HFFc6 (cell line): ENCODE measurements at regions not wholly inside any gene's neighbourhood (a gene's known extent, or its start where the extent isn't known, plus 50 kb on each side); places are given as distances from the start of the nearest gene placed in this dataset.

Experiments
- DNase-seq: peaks from one replicate; pipeline ENCODE4 v3.0.0-alpha.2; 2018
- H3K27ac Mint-ChIP-seq: 2 replicates; pipeline ENCODE4 v1.8.0; 2020; ENCODE audit warnings: mild to moderate bottlenecking, mixed read lengths
- H3K27me3 Mint-ChIP-seq: 2 replicates; pipeline ENCODE4 v1.8.0; 2021; ENCODE audit warnings: mild to moderate bottlenecking, moderate library complexity, mixed read lengths; ENCODE audit not compliant: insufficient read depth
- H3K36me3 Mint-ChIP-seq: 2 replicates; pipeline ENCODE4 v1.8.0; 2021; ENCODE audit warnings: low read depth, mixed read lengths
- H3K4me1 Mint-ChIP-seq: 2 replicates; pipeline ENCODE4 v1.8.0; 2020; ENCODE audit warnings: low read depth, mixed read lengths
- H3K4me3 Mint-ChIP-seq: 2 replicates; pipeline ENCODE4 v1.8.0; 2020; ENCODE audit warnings: mild to moderate bottlenecking, moderate library complexity, mixed read lengths
- H3K9me3 Mint-ChIP-seq: 2 replicates; pipeline ENCODE4 v1.8.0; 2020; ENCODE audit warnings: mild to moderate bottlenecking, mixed read lengths
- TF ChIP-seq, protein P1 (sequence below): fragments of 200-600 bp; sonication (generic); IDR thresholded peaks from 2 replicates; pipeline ENCODE4 v1.5.0; 2021; ENCODE audit warnings: antibody characterized with exemption, mild to moderate bottlenecking

- Mint-ChIP-seq H3K4me1 (no peaks in the 10 kb centered on the region), H3K4me3 (no peak overlapping the region), H3K27me3 (peaks cover 1% of the 10 kb centered on the region), H3K36me3 (peaks cover 8% of the 10 kb centered on the region; the same call in 1 of the 2 replicates), H3K9me3 (peaks cover 45% of the 10 kb centered on the region), H3K27ac (no peak overlapping the region)
- TF ChIP-seq, protein P1, sequence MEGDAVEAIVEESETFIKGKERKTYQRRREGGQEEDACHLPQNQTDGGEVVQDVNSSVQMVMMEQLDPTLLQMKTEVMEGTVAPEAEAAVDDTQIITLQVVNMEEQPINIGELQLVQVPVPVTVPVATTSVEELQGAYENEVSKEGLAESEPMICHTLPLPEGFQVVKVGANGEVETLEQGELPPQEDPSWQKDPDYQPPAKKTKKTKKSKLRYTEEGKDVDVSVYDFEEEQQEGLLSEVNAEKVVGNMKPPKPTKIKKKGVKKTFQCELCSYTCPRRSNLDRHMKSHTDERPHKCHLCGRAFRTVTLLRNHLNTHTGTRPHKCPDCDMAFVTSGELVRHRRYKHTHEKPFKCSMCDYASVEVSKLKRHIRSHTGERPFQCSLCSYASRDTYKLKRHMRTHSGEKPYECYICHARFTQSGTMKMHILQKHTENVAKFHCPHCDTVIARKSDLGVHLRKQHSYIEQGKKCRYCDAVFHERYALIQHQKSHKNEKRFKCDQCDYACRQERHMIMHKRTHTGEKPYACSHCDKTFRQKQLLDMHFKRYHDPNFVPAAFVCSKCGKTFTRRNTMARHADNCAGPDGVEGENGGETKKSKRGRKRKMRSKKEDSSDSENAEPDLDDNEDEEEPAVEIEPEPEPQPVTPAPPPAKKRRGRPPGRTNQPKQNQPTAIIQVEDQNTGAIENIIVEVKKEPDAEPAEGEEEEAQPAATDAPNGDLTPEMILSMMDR, result no peak
- DNase-seq, result no peak
Measured at GRCh38 chr6:170155464-170156196, 135.2 kb downstream of the DLL1 start.

DNA sequence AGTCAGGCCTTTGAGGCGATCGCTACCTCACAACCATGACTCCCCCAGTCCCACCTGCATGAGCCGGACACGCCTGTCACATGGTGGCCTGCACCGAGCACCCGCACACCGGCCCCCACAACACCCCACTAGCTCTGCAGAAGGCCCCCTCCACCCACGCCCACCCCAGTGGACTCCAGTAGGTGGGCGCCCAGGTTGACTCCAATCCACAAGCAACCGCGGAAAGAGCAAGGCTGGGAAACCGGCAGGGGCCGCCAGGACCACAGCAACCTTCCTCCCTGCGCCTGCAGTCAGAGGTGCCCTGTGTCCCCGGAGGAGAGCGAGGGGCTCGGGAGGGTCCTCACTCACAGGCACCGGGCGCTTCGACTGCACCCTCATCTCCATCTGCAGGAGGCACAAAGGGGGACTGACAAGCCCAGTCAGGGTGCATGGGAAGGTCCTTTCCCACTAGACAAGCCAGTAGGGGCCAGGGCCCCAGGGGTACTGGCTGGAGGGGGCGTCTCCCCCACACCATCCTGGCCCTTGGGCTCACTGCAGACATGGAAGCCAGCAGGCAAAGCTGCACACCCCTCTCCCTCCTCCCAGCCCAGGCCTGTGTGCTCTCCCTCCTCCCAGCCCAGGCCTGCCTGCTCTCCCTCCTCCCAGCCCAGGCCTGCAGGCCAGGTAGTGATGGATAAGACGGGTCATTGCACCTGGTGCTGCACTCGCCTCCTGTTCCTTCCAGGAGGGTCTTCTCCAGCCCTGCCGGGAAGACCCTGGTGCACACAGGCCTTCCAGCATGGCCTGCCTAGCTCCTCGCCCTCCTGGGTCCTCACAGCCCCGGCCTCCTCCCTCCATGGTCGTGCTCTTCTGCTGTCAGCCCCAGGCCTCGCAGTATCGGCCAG, 137.2 kb downstream of the DLL1 start:
- peaks cover 3% of the 10 kb centered on the region for H3K27me3 Mint-ChIP-seq
- no peak overlapping the region for H3K4me3 Mint-ChIP-seq
- no peak for DNase-seq
- no peaks in the 10 kb centered on the region for H3K4me1 Mint-ChIP-seq
- H3K36me3 Mint-ChIP-seq, result peaks cover 5% of the 10 kb centered on the region; the same call in 1 of the 2 replicates
- H3K9me3 Mint-ChIP-seq, result peaks cover 47% of the 10 kb centered on the region
- TF ChIP-seq, protein P1, result no peak
- H3K27ac Mint-ChIP-seq, result no peak overlapping the region

- H3K9me3 Mint-ChIP-seq, result peaks cover 47% of the 10 kb centered on the region
- TF ChIP-seq, protein P1, result no peak
- DNase-seq, result no peak
Measured at GRCh38 chr6:170152989-170153388, 137.9 kb downstream of the DLL1 start.

DNA sequence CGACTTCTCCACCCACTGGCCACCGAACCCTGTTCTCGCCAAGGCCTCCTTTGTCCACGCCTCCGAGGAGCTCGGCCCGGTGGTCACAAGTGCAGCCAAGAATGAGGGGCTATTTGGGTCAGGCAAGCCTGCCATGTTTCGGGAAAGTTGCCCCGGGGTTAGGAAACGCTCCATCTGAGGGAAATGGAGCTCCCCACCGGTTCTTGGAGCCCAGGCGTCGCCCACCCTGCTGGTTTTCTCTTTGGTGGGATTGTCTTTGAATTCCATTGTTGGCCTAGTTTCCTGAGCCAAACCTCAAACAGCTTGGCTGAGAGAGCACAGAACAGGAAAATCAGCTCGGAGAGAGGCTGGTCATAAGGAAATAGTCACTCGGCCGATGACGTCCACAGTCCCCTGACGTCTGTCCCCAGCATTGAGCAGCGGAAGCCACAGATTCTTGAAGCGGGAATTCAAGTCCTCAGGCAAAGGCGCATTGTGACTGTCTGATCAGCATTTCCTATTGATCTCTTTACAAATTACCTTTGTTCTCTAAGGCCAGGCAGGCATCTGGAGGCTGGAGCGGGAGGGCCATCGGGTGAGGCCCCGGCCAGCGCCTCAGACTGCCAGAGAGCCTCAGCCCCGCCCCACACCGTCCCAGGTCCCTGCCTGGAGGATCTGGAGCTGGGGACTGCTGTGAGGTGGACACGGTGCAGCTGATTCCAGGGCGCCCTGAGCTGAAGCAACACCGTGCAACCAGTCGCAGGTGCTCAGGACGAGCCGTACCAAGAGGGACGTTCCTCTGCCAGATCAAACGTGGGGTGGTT, 138.6 kb downstream of the DLL1 start:
- Mint-ChIP-seq H3K9me3 (peaks cover 45% of the 10 kb centered on the region), H3K27me3 (peaks cover 3% of the 10 kb centered on the region; the same call in 1 of the 2 replicates), H3K4me1 (no peaks in the 10 kb centered on the region), H3K27ac (no peak overlapping the region), H3K36me3 (peaks cover 2% of the 10 kb centered on the region; the same call in 1 of the 2 replicates), H3K4me3 (no peak overlapping the region)
- DNase-seq, result no peak
- TF ChIP-seq, protein P1, result no peak

More at GRCh38 chr6:170152989-170153388, 137.9 kb downstream of the DLL1 start:
- H3K4me3 Mint-ChIP-seq, result no peak overlapping the region
- no peaks in the 10 kb centered on the region for H3K4me1 Mint-ChIP-seq
- H3K36me3 Mint-ChIP-seq, result peaks cover 5% of the 10 kb centered on the region; the same call in 1 of the 2 replicates
- peaks cover 3% of the 10 kb centered on the region; the same call in 1 of the 2 replicates for H3K27me3 Mint-ChIP-seq
- no peak overlapping the region for H3K27ac Mint-ChIP-seq

GRCh38 chr6:170151804-170152123, 139.1 kb downstream of the DLL1 start:
- Mint-ChIP-seq H3K9me3 (peaks cover 46% of the 10 kb centered on the region), H3K4me1 (no peaks in the 10 kb centered on the region), H3K27ac (no peak overlapping the region), H3K4me3 (no peak overlapping the region), H3K36me3 (no peaks in the 10 kb centered on the region), H3K27me3 (peaks cover 3% of the 10 kb centered on the region; the same call in 1 of the 2 replicates)
- DNase-seq, result no peak
- TF ChIP-seq, protein P1, result no peak
